H1 (cell line): ENCODE measurements at regions not wholly inside any gene's neighbourhood (a gene's known extent, or its start where the extent isn't known, plus 50 kb on each side); places are given as distances from the start of the nearest gene placed in this dataset.

Source experiments
- CTCF ChIA-PET: fragments of 300-600 bp; sonication (Branson Sonifier 250); formaldehyde crosslinking; loops from one replicate; lab custom pipeline; 2021; ENCODE audit not compliant: partially characterized antibody; lab: Charles Lee
- POLR2A ChIA-PET: fragments of 300-600 bp; sonication (Branson Sonifier 250); formaldehyde crosslinking; loops from one replicate; lab custom pipeline; 2021; ENCODE audit warnings: inconsistent platforms; ENCODE audit not compliant: partially characterized antibody; lab: Charles Lee
- DNase-seq, 2 experiments: peaks; one replicate each; pipeline versions ENCODE4 v3.0.0 to v3.0.0-alpha.2; 2010 to 2022; ENCODE audit warnings: low spot score in 2 of 2, low read depth in 1 of 2, mixed read lengths in 1 of 2
- FAIRE-seq: peaks from 2 replicates; lab custom pipeline; 2011; peaks lifted over from hg19 to GRCh38; lab: Jason Lieb, UNC
- H2AFZ ChIP-seq: 2 replicates; pipeline ENCODE4 v1.8.1; 2012; ENCODE audit warnings: low read length, inconsistent platforms
- H2AK5ac ChIP-seq: 2 replicates; pipeline ENCODE4 v1.6.1; 2013; ENCODE audit warnings: low read depth, low read length
- H2BK120ac ChIP-seq: replicated peaks from 2 replicates; pipeline ENCODE3; 2013; ENCODE audit warnings: low read depth, low read length, inconsistent platforms
- H2BK12ac ChIP-seq: 2 replicates; pipeline ENCODE4 v1.6.1; 2013; ENCODE audit warnings: low read depth, low read length
- H2BK15ac ChIP-seq: 2 replicates; pipeline ENCODE4 v1.6.1; 2013; ENCODE audit warnings: low read length
- H2BK20ac ChIP-seq: 2 replicates; pipeline ENCODE4 v1.6.1; 2013; ENCODE audit warnings: low read length
- H2BK5ac ChIP-seq: 2 replicates; pipeline ENCODE4 v1.6.1; 2013; ENCODE audit warnings: low read depth, low read length
- H3K14ac ChIP-seq: 2 replicates; pipeline ENCODE4 v1.6.1; 2013; ENCODE audit warnings: inconsistent platforms; ENCODE audit not compliant: insufficient read length
- H3K18ac ChIP-seq: 2 replicates; pipeline ENCODE4 v1.6.1; 2013; ENCODE audit warnings: low read length; ENCODE audit errors: extremely low read depth
- H3K23ac ChIP-seq: 2 replicates; pipeline ENCODE4 v1.6.1; 2013; ENCODE audit warnings: inconsistent platforms; ENCODE audit not compliant: insufficient read length
- H3K23me2 ChIP-seq: 2 replicates; pipeline ENCODE4 v1.6.1; 2013; ENCODE audit warnings: low read depth, low read length
- H3K27ac ChIP-seq: 2 replicates; pipeline ENCODE4 v1.6.1; 2011; ENCODE audit warnings: low read depth, low read length, inconsistent platforms
- H3K27me3 ChIP-seq, 4 experiments: replicated peaks in 1 of 4; 1 replicate in 1 of 4; 2 replicates in 3 of 4; pipeline versions ENCODE4 v1.6.1 to v1.8.1; 2011 to 2013; ENCODE audit warnings: low read length in 3 of 4, mild to moderate bottlenecking in 3 of 4, inconsistent platforms in 2 of 4, mixed read lengths in 2 of 4, moderate library complexity in 1 of 4; ENCODE audit not compliant: control insufficient read depth in 3 of 4, insufficient read depth in 3 of 4; ENCODE audit errors: extremely low read depth in 1 of 4
- H3K36me3 ChIP-seq, 4 experiments: 2 replicates each; pipeline versions ENCODE4 v1.6.1 to v1.8.1; 2011 to 2013; ENCODE audit warnings: mild to moderate bottlenecking in 4 of 4, low read length in 3 of 4, moderate library complexity in 2 of 4, control low read depth in 1 of 4, inconsistent platforms in 1 of 4; ENCODE audit not compliant: insufficient read depth in 4 of 4, control insufficient read depth in 2 of 4
- H3K4ac ChIP-seq: replicated peaks from 2 replicates; pipeline ENCODE3; 2013; ENCODE audit warnings: low read length, low read depth, mixed read lengths, inconsistent platforms; ENCODE audit not compliant: insufficient read length
- H3K4me1 ChIP-seq, 4 experiments: replicated peaks in 1 of 4; 1 replicate in 1 of 4; 2 replicates in 3 of 4; pipeline versions ENCODE4 v1.6.1 to v1.8.1; 2011 to 2013; ENCODE audit warnings: low read length in 3 of 4, inconsistent platforms in 2 of 4, mixed read lengths in 1 of 4; ENCODE audit not compliant: insufficient read depth in 4 of 4, control insufficient read depth in 3 of 4
- H3K4me2 ChIP-seq, 2 experiments: 2 replicates each; pipeline versions ENCODE4 v1.6.1 to v1.8.1; 2011 to 2013; ENCODE audit warnings: low read depth in 2 of 2, low read length in 2 of 2, control low read depth in 1 of 2, inconsistent platforms in 1 of 2, mild to moderate bottlenecking in 1 of 2; ENCODE audit not compliant: insufficient read depth in 1 of 2
- H3K4me3 ChIP-seq, 4 experiments: fragments of 200-600, 300-600 bp in 1 of 4; sonication (generic), shearing (Covaris generic), sonication (Bioruptor Twin) in 1 of 4; 2 replicates each; pipeline versions ENCODE4 v1.5.1 to v1.8.1; 2011 to 2016; ENCODE audit warnings: low read length in 4 of 4, low read depth in 3 of 4, control low read depth in 2 of 4, inconsistent platforms in 2 of 4, mild to moderate bottlenecking in 2 of 4, mixed read lengths in 1 of 4, moderate library complexity in 1 of 4; ENCODE audit not compliant: insufficient read depth in 2 of 4; ENCODE audit errors: extremely low read depth in 1 of 4
- H3K56ac ChIP-seq: replicated peaks from 2 replicates; pipeline ENCODE3; 2013; ENCODE audit warnings: low read depth, mild to moderate bottlenecking, mixed read lengths, low read length, inconsistent platforms; ENCODE audit not compliant: insufficient read length
- H3K79me1 ChIP-seq: 2 replicates; pipeline ENCODE4 v1.6.1; 2013; ENCODE audit warnings: low read depth, low read length, control low read depth
- H3K79me2 ChIP-seq, 2 experiments: 2 replicates each; pipeline versions ENCODE4 v1.6.1 to v1.8.1; 2012 to 2013; ENCODE audit warnings: low read length in 2 of 2, mild to moderate bottlenecking in 2 of 2, inconsistent platforms in 1 of 2; ENCODE audit not compliant: insufficient read depth in 2 of 2, control insufficient read depth in 1 of 2
- H3K9ac ChIP-seq, 4 experiments: replicated peaks in 1 of 4; 1 replicate in 1 of 4; 2 replicates in 3 of 4; pipeline versions ENCODE4 v1.6.1 to v1.8.1; 2011 to 2013; ENCODE audit warnings: low read depth in 3 of 4, low read length in 3 of 4, control low read depth in 2 of 4, mild to moderate bottlenecking in 2 of 4, moderate library complexity in 2 of 4, inconsistent platforms in 1 of 4; ENCODE audit errors: extremely low read depth in 1 of 4
- H3K9me3 ChIP-seq, 2 experiments: 2 replicates each; pipeline versions ENCODE4 v1.6.1 to v1.8.1; 2012 to 2013; ENCODE audit warnings: mild to moderate bottlenecking in 2 of 2, moderate library complexity in 2 of 2, control low read depth in 1 of 2, inconsistent platforms in 1 of 2, low read depth in 1 of 2, low read length in 1 of 2, mixed read lengths in 1 of 2; ENCODE audit not compliant: insufficient read depth in 2 of 2
- H4K20me1 ChIP-seq, 2 experiments: replicated peaks in 1 of 2; 2 replicates each; pipeline versions ENCODE3 to v1.8.1; 2011 to 2013; ENCODE audit warnings: inconsistent platforms in 2 of 2, low read length in 2 of 2, mild to moderate bottlenecking in 1 of 2; ENCODE audit not compliant: insufficient read depth in 2 of 2, control insufficient read depth in 1 of 2
- H4K5ac ChIP-seq: 2 replicates; pipeline ENCODE4 v1.6.1; 2013; ENCODE audit warnings: low read length, low read depth, mixed read lengths, inconsistent platforms; ENCODE audit not compliant: insufficient read length
- H4K8ac ChIP-seq: 2 replicates; pipeline ENCODE4 v1.8.0; 2013; ENCODE audit warnings: mild to moderate bottlenecking, moderate library complexity, low read length, inconsistent platforms; ENCODE audit not compliant: insufficient read depth; ENCODE audit errors: extremely low read depth
- H4K91ac ChIP-seq: replicated peaks from 2 replicates; pipeline ENCODE3; 2013; ENCODE audit warnings: low read length, mixed read lengths, inconsistent platforms; ENCODE audit not compliant: insufficient read length
- ASH2L ChIP-seq: fragments of 200-600, 300-600 bp; sonication (generic); IDR thresholded peaks from one replicate; pipeline ENCODE4 v1.7.1; 2017; ENCODE audit warnings: low read length
- CEBPB ChIP-seq: IDR thresholded peaks from 2 replicates; pipeline ENCODE4 v1.6.1; 2012; ENCODE audit warnings: low read depth, low read length
- CHD1 ChIP-seq: IDR thresholded peaks from 2 replicates; pipeline ENCODE4 v1.6.1; 2012; ENCODE audit warnings: low read depth, low read length, improper control_type of control experiment
- CTBP2 ChIP-seq: IDR thresholded peaks from 2 replicates; pipeline ENCODE4 v1.7.0; 2011; ENCODE audit warnings: borderline replicate concordance, mild to moderate bottlenecking, moderate library complexity, mixed read lengths, low read length; ENCODE audit not compliant: insufficient read depth, insufficient read length
- GABPA ChIP-seq: IDR thresholded peaks from 2 replicates; pipeline ENCODE4 v1.6.1; 2011; ENCODE audit warnings: mild to moderate bottlenecking, low read length, moderate library complexity, borderline replicate concordance; ENCODE audit not compliant: insufficient read depth
- GTF2F1 ChIP-seq: IDR thresholded peaks from 2 replicates; pipeline ENCODE4 v1.6.1; 2012; ENCODE audit warnings: low read depth, low read length, improper control_type of control experiment, borderline replicate concordance
- KDM5A ChIP-seq: fragments of 200-600 bp; IDR thresholded peaks from 2 replicates; pipeline ENCODE4 v1.7.1; 2012; ENCODE audit warnings: mild to moderate bottlenecking, low read length, inconsistent platforms, mixed read lengths
- MAFK ChIP-seq: IDR thresholded peaks from 2 replicates; pipeline ENCODE4 v1.6.1; 2012; ENCODE audit warnings: low read depth, mild to moderate bottlenecking, improper control_type of control experiment, low read length
- MAX ChIP-seq: IDR thresholded peaks from 2 replicates; pipeline ENCODE4 v1.6.1; 2012; ENCODE audit warnings: inconsistent platforms
- RFX5 ChIP-seq: IDR thresholded peaks from 2 replicates; pipeline ENCODE4 v1.6.1; 2011; ENCODE audit warnings: low read depth, low read length, improper control_type of control experiment, borderline replicate concordance
- RXRA ChIP-seq: IDR thresholded peaks from 2 replicates; pipeline ENCODE4 v1.6.1; 2011; ENCODE audit warnings: low read depth, mild to moderate bottlenecking, low read length, moderate library complexity; ENCODE audit not compliant: insufficient read depth
- SP2 ChIP-seq: IDR thresholded peaks from 2 replicates; pipeline ENCODE4 v1.6.1; 2012; ENCODE audit warnings: mild to moderate bottlenecking, low read length, inconsistent platforms
- SUZ12 ChIP-seq: fragments of 200-600 bp; sonication (generic); IDR thresholded peaks from 2 replicates; pipeline ENCODE4 v1.6.1; 2012; ENCODE audit warnings: mild to moderate bottlenecking, inconsistent platforms, low read length, moderate library complexity, mixed read lengths
- TBP ChIP-seq: IDR thresholded peaks from 2 replicates; pipeline ENCODE4 v1.6.1; 2011; ENCODE audit warnings: low read depth, low read length, improper control_type of control experiment
- ZNF274 ChIP-seq: IDR thresholded peaks from 2 replicates; pipeline ENCODE4 v1.7.0; 2012; ENCODE audit warnings: low read length, borderline replicate concordance; ENCODE audit errors: extremely low read depth
- WGBS, 2 experiments: shearing (Covaris generic) in 1 of 2; methylation state at CpG; one replicate each; pipeline versions ENCODE4 v1.1.6 to v1.1.7; 2013 to 2015; ENCODE audit warnings: low lambda C conversion rate in 2 of 2, mixed read lengths in 2 of 2, inconsistent platforms in 1 of 2, low coverage in 1 of 2, missing lambda C conversion rate in 1 of 2; ENCODE audit not compliant: insufficient replicate concordance in 2 of 2, insufficient coverage in 1 of 2, insufficient read length in 1 of 2; ENCODE audit errors: extremely low coverage in 1 of 2, missing lambda C conversion rate in 1 of 2; 5-methylcytosine and 5-hydroxymethylcytosine counted together

- Histone ChIP-seq H4K5ac (no peak overlapping the region), H3K36me3 (no peaks in the 10 kb centered on the region), H3K9ac (no peak overlapping the region), H3K9me3 (no peaks in the 10 kb centered on the region), H2BK120ac (no peak overlapping the region), H3K4me3 (no peak overlapping the region), H3K18ac (no peak overlapping the region), H2BK15ac (no peak overlapping the region), H2AFZ (no peak overlapping the region), H3K4ac (no peak overlapping the region), H3K79me2 (no peaks in the 10 kb centered on the region), H2BK12ac (no peak overlapping the region), H3K23ac (no peak overlapping the region), H3K4me1 (no peaks in the 10 kb centered on the region), H4K20me1 (no peaks in the 10 kb centered on the region), H2AK5ac (no peak overlapping the region), H3K27ac (no peak overlapping the region), H3K14ac (no peak overlapping the region), H2BK5ac (no peak overlapping the region), H3K27me3 (no peaks in the 10 kb centered on the region), H4K91ac (no peak overlapping the region), H4K8ac (no peak overlapping the region), H3K56ac (no peak overlapping the region), H3K79me1 (no peaks in the 10 kb centered on the region), H3K4me2 (no peak overlapping the region), H3K23me2 (no peaks in the 10 kb centered on the region), H2BK20ac (no peak overlapping the region)
- POLR2A ChIA-PET: no interaction called here
- CTCF ChIA-PET: interaction anchor here (0.7 kb wide), 1 partner anchor 222 kb away, joined by 3 read pairs; no protein-coding TSS in a partner anchor
- no peak for DNase-seq
- FAIRE-seq: no peak
- 81% methylated on average over 3 of the region's 3 CpGs; no CpG with 5 or more reads in 1 of the 2 experiments for WGBS, 2 experiments
- TF ChIP-seq ZNF274: no peak
- no peak for TF ChIP-seq SP2
- no peak for TF ChIP-seq TBP
- no peak for TF ChIP-seq CTBP2
- TF ChIP-seq GTF2F1: no peak
- TF ChIP-seq MAFK: no peak
- no peak for TF ChIP-seq CHD1
- TF ChIP-seq KDM5A: no peak
- TF ChIP-seq RXRA: no peak
- no peak for TF ChIP-seq ASH2L
- TF ChIP-seq RFX5: no peak
- TF ChIP-seq GABPA: no peak
- no peak for TF ChIP-seq CEBPB
- TF ChIP-seq SUZ12: no peak
- no peak for TF ChIP-seq MAX
These were observed 340.9 kb downstream of the PCNX1 start for GRCh38 chr14:71248194-71248593.
